CD4-positive, alpha-beta T cell treated with Interleukin-4 for 4 hours (primary cell): ENCODE measurements at regions not wholly inside any gene's neighbourhood (a gene's known extent, or its start where the extent isn't known, plus 50 kb on each side); places are given as distances from the start of the nearest gene placed in this dataset.

ENCODE experiments used
- DNase-seq: peaks from one replicate; pipeline ENCODE4 v3.0.0-alpha.2; 2020

- DNase-seq: no peak
Observed at GRCh38 chr2:150762571-150762970, 275.1 kb upstream of the RND3 start.

- DNase-seq: no peak
Observed at GRCh38 chr2:150759531-150759930, 272.1 kb upstream of the RND3 start.

GRCh38 chr2:150759106-150759505 is 271.6 kb upstream of the RND3 start:
- DNase-seq: no peak

- DNase-seq: no peak
Observed at GRCh38 chr2:150752229-150752628, 264.8 kb upstream of the RND3 start.

- no peak for DNase-seq
Observed at GRCh38 chr2:150750720-150751119, 263.3 kb upstream of the RND3 start.

- no peak for DNase-seq
Observed at GRCh38 chr2:150742094-150742493, 254.6 kb upstream of the RND3 start.

- no peak for DNase-seq
Observed at GRCh38 chr2:150735894-150736498, 248.5 kb upstream of the RND3 start.

- no peak for DNase-seq
Observed at GRCh38 chr2:150733051-150733618, 245.7 kb upstream of the RND3 start.

- no peak for DNase-seq
Observed at GRCh38 chr2:150732491-150732890, 245.0 kb upstream of the RND3 start.

GRCh38 chr2:150732064-150732463 is 244.6 kb upstream of the RND3 start:
- no peak for DNase-seq

GRCh38 chr2:150729495-150729955 is 242.1 kb upstream of the RND3 start:
- DNase-seq: no peak

GRCh38 chr2:150718280-150718679 is 230.8 kb upstream of the RND3 start:
- DNase-seq: no peak

- DNase-seq: no peak
Observed at GRCh38 chr2:150716186-150716585, 228.7 kb upstream of the RND3 start.

- no peak for DNase-seq
Observed at GRCh38 chr2:150715501-150715900, 228.0 kb upstream of the RND3 start.

GRCh38 chr2:150710916-150711315 is 223.4 kb upstream of the RND3 start:
- no peak for DNase-seq

- DNase-seq: no peak
Observed at GRCh38 chr2:150710041-150710440, 222.6 kb upstream of the RND3 start.

- no peak for DNase-seq
Observed at GRCh38 chr2:150706561-150706960, 219.1 kb upstream of the RND3 start.

- DNase-seq: no peak
Observed at GRCh38 chr2:150705767-150706166, 218.3 kb upstream of the RND3 start.

- DNase-seq: no peak
Observed at GRCh38 chr2:150705357-150705756, 217.9 kb upstream of the RND3 start.

- no peak for DNase-seq
Observed at GRCh38 chr2:150702791-150703190, 215.3 kb upstream of the RND3 start.

- no peak for DNase-seq
Observed at GRCh38 chr2:150700666-150701580, 213.5 kb upstream of the RND3 start.

- no peak for DNase-seq
Observed at GRCh38 chr2:150699218-150699617, 211.8 kb upstream of the RND3 start.

- DNase-seq: no peak
Observed at GRCh38 chr2:150698016-150698661, 210.7 kb upstream of the RND3 start.
